Loucy (cell line): ENCODE measurements at regions not wholly inside any gene's neighbourhood (a gene's known extent, or its start where the extent isn't known, plus 50 kb on each side); places are given as distances from the start of the nearest gene placed in this dataset.

Experiments used
- EZH2phosphoT487 ChIP-seq: fragments of 200-600 bp; IDR thresholded peaks from 2 replicates; pipeline ENCODE4 v1.6.1; 2018; ENCODE audit warnings: antibody characterized with exemption, mild to moderate bottlenecking, moderate library complexity, borderline replicate concordance
- TF ChIP-seq, protein P1 (sequence below): fragments of 200-600 bp; sonication (generic); conservative IDR thresholded peaks from 2 replicates; pipeline ENCODE4 v1.5.1; 2014; ENCODE audit warnings: mild to moderate bottlenecking, antibody characterized with exemption, low read length

DNA sequence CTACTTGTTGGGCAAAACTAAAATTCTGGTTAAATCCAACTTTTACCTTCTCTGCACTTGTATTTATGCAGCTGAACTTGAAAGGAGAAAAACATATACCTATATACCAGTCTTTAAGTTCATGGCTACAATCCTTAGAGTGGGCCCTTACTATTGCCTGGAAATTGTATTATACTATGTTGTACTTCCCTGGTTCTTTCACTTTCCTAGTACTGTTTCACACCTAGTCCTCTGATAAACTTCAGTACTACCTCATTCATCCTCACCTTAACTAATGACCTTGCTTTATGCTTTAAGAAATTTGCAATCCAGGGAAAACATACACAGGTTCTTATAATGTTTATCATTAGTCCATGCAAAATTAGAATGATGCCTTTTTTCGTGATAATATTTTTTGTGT is 103.8 kb downstream of the HAUS1 start:
- TF ChIP-seq, protein P1, sequence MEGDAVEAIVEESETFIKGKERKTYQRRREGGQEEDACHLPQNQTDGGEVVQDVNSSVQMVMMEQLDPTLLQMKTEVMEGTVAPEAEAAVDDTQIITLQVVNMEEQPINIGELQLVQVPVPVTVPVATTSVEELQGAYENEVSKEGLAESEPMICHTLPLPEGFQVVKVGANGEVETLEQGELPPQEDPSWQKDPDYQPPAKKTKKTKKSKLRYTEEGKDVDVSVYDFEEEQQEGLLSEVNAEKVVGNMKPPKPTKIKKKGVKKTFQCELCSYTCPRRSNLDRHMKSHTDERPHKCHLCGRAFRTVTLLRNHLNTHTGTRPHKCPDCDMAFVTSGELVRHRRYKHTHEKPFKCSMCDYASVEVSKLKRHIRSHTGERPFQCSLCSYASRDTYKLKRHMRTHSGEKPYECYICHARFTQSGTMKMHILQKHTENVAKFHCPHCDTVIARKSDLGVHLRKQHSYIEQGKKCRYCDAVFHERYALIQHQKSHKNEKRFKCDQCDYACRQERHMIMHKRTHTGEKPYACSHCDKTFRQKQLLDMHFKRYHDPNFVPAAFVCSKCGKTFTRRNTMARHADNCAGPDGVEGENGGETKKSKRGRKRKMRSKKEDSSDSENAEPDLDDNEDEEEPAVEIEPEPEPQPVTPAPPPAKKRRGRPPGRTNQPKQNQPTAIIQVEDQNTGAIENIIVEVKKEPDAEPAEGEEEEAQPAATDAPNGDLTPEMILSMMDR: no peak
- no peak for TF ChIP-seq EZH2phosphoT487
